EH (cell line): ENCODE measurements at regions not wholly inside any gene's neighbourhood (a gene's known extent, or its start where the extent isn't known, plus 50 kb on each side); places are given as distances from the start of the nearest gene placed in this dataset.
"Not testable (repeated sequence)": the region's sequence is repeated elsewhere in the genome, so short reads cannot be mapped to it uniquely, and the experiment has no call there.

Source experiments
- DNase-seq: peaks from one replicate; pipeline ENCODE4 v3.0.0-alpha.2; 2015; ENCODE audit warnings: low read depth

GRCh38 chr5:124022966-124023365 is 511.0 kb downstream of the CSNK1G3 start:
- DNase-seq = no peak

GRCh38 chr5:124021776-124022175 is 509.8 kb downstream of the CSNK1G3 start:
- peak; percentile 4 for DNase-seq

- no peak for DNase-seq
These were observed 509.2 kb downstream of the CSNK1G3 start for GRCh38 chr5:124021066-124021641.

- not testable (repeated sequence) for DNase-seq
These were observed 505.3 kb downstream of the CSNK1G3 start for GRCh38 chr5:124017321-124017720.

- no peak for DNase-seq
These were observed 495.9 kb downstream of the CSNK1G3 start for GRCh38 chr5:124007675-124008398.

- no peak for DNase-seq
These were observed 489.1 kb downstream of the CSNK1G3 start for GRCh38 chr5:124001036-124001615.

GRCh38 chr5:124000538-124000937 is 488.6 kb downstream of the CSNK1G3 start:
- no peak for DNase-seq

GRCh38 chr5:123997462-123998215 is 485.7 kb downstream of the CSNK1G3 start:
- peak; percentile 85 for DNase-seq

GRCh38 chr5:123997064-123997461 is 485.1 kb downstream of the CSNK1G3 start:
- DNase-seq = no peak

GRCh38 chr5:123992641-123993040 is 480.7 kb downstream of the CSNK1G3 start:
- no peak for DNase-seq

GRCh38 chr5:123987956-123988355 is 476.0 kb downstream of the CSNK1G3 start:
- no peak for DNase-seq

- DNase-seq = no peak
These were observed 464.5 kb downstream of the CSNK1G3 start for GRCh38 chr5:123976379-123977033.

GRCh38 chr5:123975521-123975920 is 463.5 kb downstream of the CSNK1G3 start:
- DNase-seq = not testable (repeated sequence)

GRCh38 chr5:123966781-123967180 is 454.8 kb downstream of the CSNK1G3 start:
- no peak for DNase-seq

GRCh38 chr5:123965626-123966025 is 453.6 kb downstream of the CSNK1G3 start:
- no peak for DNase-seq

- peak; percentile 2 for DNase-seq
These were observed 452.9 kb downstream of the CSNK1G3 start for GRCh38 chr5:123964884-123965283.

GRCh38 chr5:123960526-123960925 is 448.5 kb downstream of the CSNK1G3 start:
- no peak for DNase-seq

- peak; percentile 86 for DNase-seq
These were observed 439.6 kb downstream of the CSNK1G3 start for GRCh38 chr5:123951582-123951977.

GRCh38 chr5:123950701-123951581 is 439.0 kb downstream of the CSNK1G3 start:
- peak; percentile 1 for DNase-seq

GRCh38 chr5:123949807-123950340 is 437.9 kb downstream of the CSNK1G3 start:
- no peak for DNase-seq
